K562 (cell line): ENCODE measurements at regions not wholly inside any gene's neighbourhood (a gene's known extent, or its start where the extent isn't known, plus 50 kb on each side); places are given as distances from the start of the nearest gene placed in this dataset.

Experiments
- ARID2 ChIP-seq: fragments of 450-650 bp; IDR thresholded peaks from 2 replicates; pipeline ENCODE4 v1.6.1; 2017; ENCODE audit warnings: antibody characterized with exemption, mild to moderate bottlenecking
- BRD9 ChIP-seq: fragments of 450-650 bp; IDR thresholded peaks from 2 replicates; pipeline ENCODE4 v1.6.1; 2018; ENCODE audit warnings: low read depth; ENCODE audit not compliant: partially characterized antibody
- CREM ChIP-seq: IDR thresholded peaks from 2 replicates; pipeline ENCODE4 v1.6.1; 2014; ENCODE audit warnings: antibody characterized with exemption, low read depth
- E2F5 ChIP-seq: sonication (generic); formaldehyde crosslinking; IDR thresholded peaks from 2 replicates; pipeline ENCODE4 v1.8.0; 2022; ENCODE audit warnings: mild to moderate bottlenecking, missing genetic modification reagents
- FOXO4 ChIP-seq: fragments of 450-650 bp; formaldehyde crosslinking; IDR thresholded peaks from 2 replicates; pipeline ENCODE4 v1.4.0; 2020; ENCODE audit warnings: mild to moderate bottlenecking, moderate library complexity
- HNRNPK ChIP-seq: fragments of 200-400 bp; formaldehyde crosslinking; IDR thresholded peaks from one replicate; pipeline ENCODE4 v1.6.1; 2018; ENCODE audit warnings: mild to moderate bottlenecking, low read depth, low read length; ENCODE audit not compliant: poor library complexity, severe bottlenecking
- PRDM10 ChIP-seq: fragments of 450-650 bp; IDR thresholded peaks from 2 replicates; pipeline ENCODE4 v1.6.1; 2018; ENCODE audit not compliant: partially characterized antibody
- XRCC5 ChIP-seq: fragments of 200-400 bp; formaldehyde crosslinking; IDR thresholded peaks from 2 replicates; pipeline ENCODE4 v1.6.1; 2017; ENCODE audit warnings: low read depth, mild to moderate bottlenecking, low read length
- ZNF512 ChIP-seq: IDR thresholded peaks from 2 replicates; pipeline ENCODE4 v1.6.1; 2016; ENCODE audit warnings: missing genetic modification characterization, missing compliant biosample characterization

- no peak for TF ChIP-seq E2F5 (CRISPR knock-in tag)
- TF ChIP-seq BRD9, result no peak
- TF ChIP-seq PRDM10, result no peak
- TF ChIP-seq ARID2, result no peak
- TF ChIP-seq HNRNPK, result no peak
- no peak for TF ChIP-seq CREM
- TF ChIP-seq XRCC5, result no peak
- TF ChIP-seq ZNF512, result no peak
- TF ChIP-seq FOXO4 (CRISPR knock-in tag), result no peak
Measured at GRCh38 chr1:36722871-36723270, 240.2 kb upstream of the CSF3R start (continued).
